MCF 10A (cell line): ENCODE measurements at regions not wholly inside any gene's neighbourhood (a gene's known extent, or its start where the extent isn't known, plus 50 kb on each side); places are given as distances from the start of the nearest gene placed in this dataset.

Experiments used
- BruUV-seq: library from RNA; stranded (reverse); fragments of 400-500 nt; replicated peaks from 2 replicates; lab custom pipeline; 2021; lab: Mats Ljungman, UMichigan
- CTCF ChIA-PET: fragments of 300-600 bp; sonication (Branson Sonifier 250); formaldehyde crosslinking; extraction: SDS; loops from one replicate; lab custom pipeline; 2021; ENCODE audit warnings: antibody characterized with exemption, inconsistent platforms; lab: Yijun Ruan, JAX
- POLR2A ChIA-PET: fragments of 300-600, 350-650 bp; sonication (Branson Sonifier 250); formaldehyde crosslinking; extraction: SDS; loops from one replicate; lab custom pipeline; 2020; ENCODE audit warnings: antibody characterized with exemption, inconsistent platforms; lab: Yijun Ruan, JAX
- DNase-seq: peaks from one replicate; pipeline ENCODE4 v3.0.0-alpha.2; 2018; ENCODE audit not compliant: unreplicated experiment
- H3K27ac Mint-ChIP-seq: one replicate; pipeline ENCODE4 v1.8.0; 2022; ENCODE audit warnings: mild to moderate bottlenecking, low read depth, mixed read lengths; ENCODE audit not compliant: unreplicated experiment
- H3K27me3 Mint-ChIP-seq: one replicate; pipeline ENCODE4 v1.8.0; 2022; ENCODE audit warnings: mixed read lengths; ENCODE audit not compliant: insufficient read depth, unreplicated experiment
- H3K36me3 Mint-ChIP-seq: one replicate; pipeline ENCODE4 v1.8.0; 2022; ENCODE audit warnings: mild to moderate bottlenecking, moderate library complexity, mixed read lengths; ENCODE audit not compliant: insufficient read depth, unreplicated experiment
- H3K4me1 Mint-ChIP-seq: one replicate; pipeline ENCODE4 v1.8.0; 2022; ENCODE audit warnings: mixed read lengths; ENCODE audit not compliant: insufficient read depth, unreplicated experiment
- H3K4me3 Mint-ChIP-seq: one replicate; pipeline ENCODE4 v1.8.0; 2022; ENCODE audit warnings: mild to moderate bottlenecking, moderate library complexity, mixed read lengths; ENCODE audit not compliant: unreplicated experiment
- H3K9me3 Mint-ChIP-seq: one replicate; pipeline ENCODE4 v1.8.0; 2022; ENCODE audit warnings: mixed read lengths; ENCODE audit not compliant: unreplicated experiment
- intact Hi-C: fragments of 100-400 bp; cut with micrococcal nuclease; formaldehyde crosslinking; loops from 2 replicates; pipeline ENCODE4 v1.14.1; 2022
- TF ChIP-seq, protein P1 (sequence below): fragments of 200-600 bp; IDR thresholded peaks from one replicate; pipeline ENCODE4 v1.8.0; 2022; ENCODE audit warnings: antibody characterized with exemption, mild to moderate bottlenecking; ENCODE audit not compliant: unreplicated experiment

DNA sequence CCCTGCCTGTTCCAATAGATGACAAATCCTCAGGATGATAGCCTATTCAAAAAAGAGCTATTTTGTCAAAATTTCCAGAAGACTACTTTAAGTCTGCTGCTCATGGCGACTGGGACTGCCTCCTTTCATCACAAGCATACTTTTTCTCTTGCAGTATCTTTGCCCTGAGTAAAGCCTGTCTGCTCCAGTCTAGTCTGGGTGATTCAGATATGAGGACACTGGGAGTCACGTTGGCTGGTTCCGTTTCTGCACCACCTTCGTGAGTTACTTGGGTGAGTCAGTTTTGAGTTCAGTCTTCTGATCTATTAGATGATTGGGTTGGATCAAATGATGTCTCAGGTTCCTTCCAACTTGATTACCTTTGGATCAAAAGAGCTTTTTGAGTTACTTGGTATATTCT, 301.3 kb upstream of the STXBP6 start:
- H3K36me3 Mint-ChIP-seq, result no peaks in the 10 kb centered on the region
- no peaks in the 10 kb centered on the region for H3K4me1 Mint-ChIP-seq
- intact Hi-C loops, result no loop called here
- no peak for DNase-seq
- CTCF ChIA-PET, result interaction anchor here (0.6 to 1.8 kb wide), 2 partner anchors 48 to 1062 kb away, joined by 3 to 9 read pairs; no protein-coding TSS in a partner anchor
- no TSS peak for BruUV-seq
- H3K27ac Mint-ChIP-seq, result no peak overlapping the region
- TF ChIP-seq, protein P1, sequence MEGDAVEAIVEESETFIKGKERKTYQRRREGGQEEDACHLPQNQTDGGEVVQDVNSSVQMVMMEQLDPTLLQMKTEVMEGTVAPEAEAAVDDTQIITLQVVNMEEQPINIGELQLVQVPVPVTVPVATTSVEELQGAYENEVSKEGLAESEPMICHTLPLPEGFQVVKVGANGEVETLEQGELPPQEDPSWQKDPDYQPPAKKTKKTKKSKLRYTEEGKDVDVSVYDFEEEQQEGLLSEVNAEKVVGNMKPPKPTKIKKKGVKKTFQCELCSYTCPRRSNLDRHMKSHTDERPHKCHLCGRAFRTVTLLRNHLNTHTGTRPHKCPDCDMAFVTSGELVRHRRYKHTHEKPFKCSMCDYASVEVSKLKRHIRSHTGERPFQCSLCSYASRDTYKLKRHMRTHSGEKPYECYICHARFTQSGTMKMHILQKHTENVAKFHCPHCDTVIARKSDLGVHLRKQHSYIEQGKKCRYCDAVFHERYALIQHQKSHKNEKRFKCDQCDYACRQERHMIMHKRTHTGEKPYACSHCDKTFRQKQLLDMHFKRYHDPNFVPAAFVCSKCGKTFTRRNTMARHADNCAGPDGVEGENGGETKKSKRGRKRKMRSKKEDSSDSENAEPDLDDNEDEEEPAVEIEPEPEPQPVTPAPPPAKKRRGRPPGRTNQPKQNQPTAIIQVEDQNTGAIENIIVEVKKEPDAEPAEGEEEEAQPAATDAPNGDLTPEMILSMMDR, result no peak
- POLR2A ChIA-PET, result no interaction called here
- H3K27me3 Mint-ChIP-seq, result no peaks in the 10 kb centered on the region
- no peak overlapping the region for H3K4me3 Mint-ChIP-seq
- no peaks in the 10 kb centered on the region for H3K9me3 Mint-ChIP-seq

DNA sequence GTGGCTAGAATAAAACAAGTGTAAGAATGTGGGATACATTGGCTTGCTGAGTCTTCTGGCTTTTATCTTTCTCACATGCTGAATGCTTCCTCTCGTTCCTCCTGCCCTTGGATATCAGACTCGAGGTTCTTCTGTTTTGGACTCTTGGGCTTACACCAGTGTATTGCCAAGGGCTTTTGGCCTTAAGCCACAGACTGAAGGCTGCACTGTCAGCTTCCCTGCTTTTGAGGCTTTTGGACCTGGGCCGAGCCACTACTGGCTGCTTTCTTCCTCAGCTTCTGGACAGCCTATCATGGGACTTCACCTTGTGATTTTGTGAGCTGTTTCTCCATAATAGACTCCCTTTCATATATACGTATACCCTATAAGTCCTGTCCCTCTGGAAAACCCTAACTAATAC, 300.9 kb upstream of the STXBP6 start:
- CTCF ChIA-PET, result interaction anchor here (0.6 to 1.8 kb wide), 3 partner anchors 49 to 1062 kb away, joined by 3 to 9 read pairs (median 4); no protein-coding TSS in a partner anchor

DNA sequence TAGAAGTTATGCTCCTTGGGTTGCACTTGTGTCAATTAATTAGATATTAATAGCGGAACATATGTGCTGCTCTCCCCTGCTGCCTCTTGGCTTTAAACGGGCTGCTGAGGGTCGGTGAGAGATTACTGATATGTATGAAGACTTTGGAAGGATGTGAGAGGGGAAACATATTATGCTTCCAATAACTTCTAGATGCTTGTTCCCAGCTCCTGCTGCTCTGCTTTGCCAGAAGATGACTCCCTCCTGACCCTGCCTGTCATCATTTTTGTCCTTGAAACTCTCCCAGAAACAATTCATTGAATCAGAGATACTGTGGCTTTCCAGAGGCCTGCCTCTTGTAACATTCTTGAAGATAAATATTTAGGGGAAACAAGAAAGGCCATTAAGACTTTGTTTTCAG, 300.1 kb upstream of the STXBP6 start:
- intact Hi-C loops, result no loop called here
- ChIA-PET CTCF (interaction anchor here (1.8 kb wide), 1 partner anchor 50 kb away, joined by 9 read pairs; no protein-coding TSS in a partner anchor), POLR2A (no interaction called here)
- BruUV-seq, result no TSS peak
- Mint-ChIP-seq H3K4me3 (no peak overlapping the region), H3K4me1 (no peaks in the 10 kb centered on the region), H3K27me3 (no peaks in the 10 kb centered on the region), H3K36me3 (no peaks in the 10 kb centered on the region), H3K9me3 (no peaks in the 10 kb centered on the region), H3K27ac (no peak overlapping the region)
- TF ChIP-seq, protein P1, result no peak
- DNase-seq, result no peak

More for the DNA sequence above, 300.9 kb upstream of the STXBP6 start:
- H3K4me1 Mint-ChIP-seq, result no peaks in the 10 kb centered on the region
- no peaks in the 10 kb centered on the region for H3K36me3 Mint-ChIP-seq
- no peak overlapping the region for H3K4me3 Mint-ChIP-seq
- DNase-seq, result no peak
- H3K9me3 Mint-ChIP-seq, result no peaks in the 10 kb centered on the region
- intact Hi-C loops, result no loop called here
- no TSS peak for BruUV-seq
- POLR2A ChIA-PET, result no interaction called here
- H3K27me3 Mint-ChIP-seq, result no peaks in the 10 kb centered on the region
- TF ChIP-seq, protein P1, result no peak
- H3K27ac Mint-ChIP-seq, result no peak overlapping the region

DNA sequence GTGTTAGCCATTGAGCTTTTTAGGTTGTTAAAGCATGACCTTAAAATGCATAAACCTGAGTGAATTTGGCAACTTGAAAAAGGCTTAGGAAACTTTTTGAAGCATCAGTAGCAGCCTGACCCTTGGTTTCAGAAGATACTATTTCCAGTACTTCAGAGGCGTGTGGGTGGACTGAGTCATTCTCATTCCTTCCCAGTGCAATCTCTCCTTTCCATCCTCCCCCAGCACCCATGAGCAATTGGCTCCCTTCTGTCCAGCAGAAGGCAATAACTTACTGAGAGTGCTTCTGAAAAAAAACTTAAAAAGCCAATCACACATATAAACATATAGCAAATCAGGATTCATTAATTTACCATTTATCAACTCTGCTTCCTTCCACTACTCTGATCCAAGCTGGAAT, 299.3 kb upstream of the STXBP6 start:
- no peak overlapping the region for H3K27ac Mint-ChIP-seq
- no peaks in the 10 kb centered on the region for H3K27me3 Mint-ChIP-seq
- TF ChIP-seq, protein P1, result no peak
- H3K4me3 Mint-ChIP-seq, result no peak overlapping the region
- POLR2A ChIA-PET, result no interaction called here
- no peaks in the 10 kb centered on the region for H3K9me3 Mint-ChIP-seq
- intact Hi-C loops, result no loop called here
- no peak for DNase-seq
- no peaks in the 10 kb centered on the region for H3K4me1 Mint-ChIP-seq
- BruUV-seq, result no TSS peak
- no peaks in the 10 kb centered on the region for H3K36me3 Mint-ChIP-seq
- CTCF ChIA-PET, result no interaction called here
